ENCODE measurements at regions not wholly inside any gene's neighbourhood (a gene's known extent, or its start where the extent isn't known, plus 50 kb on each side); places are given as distances from the start of the nearest gene placed in this dataset.

GRCh38 chr13:89903115-89903514 is 1444.4 kb upstream of the MIR17HG start:
- no peaks in the 10 kb centered on the region for H3K79me2 ChIP-seq (ENCODE audit: insufficient read depth, low read length)
- TF ChIP-seq ZNF274 (IDR thresholded peaks at IDR 0.05; ENCODE audit: low read depth, low read length) (no peak), EZH2phosphoT487 (IDR thresholded peaks at IDR 0.05; ENCODE audit: borderline replicate concordance) (no peak), TCF7L2 (IDR thresholded peaks at IDR 0.05; ENCODE audit: borderline replicate concordance, extremely low read depth, insufficient read depth, insufficient read length) (no peak), ZFX (IDR thresholded peaks at IDR 0.05) (no peak)
- TF ChIP-seq, protein P1, sequence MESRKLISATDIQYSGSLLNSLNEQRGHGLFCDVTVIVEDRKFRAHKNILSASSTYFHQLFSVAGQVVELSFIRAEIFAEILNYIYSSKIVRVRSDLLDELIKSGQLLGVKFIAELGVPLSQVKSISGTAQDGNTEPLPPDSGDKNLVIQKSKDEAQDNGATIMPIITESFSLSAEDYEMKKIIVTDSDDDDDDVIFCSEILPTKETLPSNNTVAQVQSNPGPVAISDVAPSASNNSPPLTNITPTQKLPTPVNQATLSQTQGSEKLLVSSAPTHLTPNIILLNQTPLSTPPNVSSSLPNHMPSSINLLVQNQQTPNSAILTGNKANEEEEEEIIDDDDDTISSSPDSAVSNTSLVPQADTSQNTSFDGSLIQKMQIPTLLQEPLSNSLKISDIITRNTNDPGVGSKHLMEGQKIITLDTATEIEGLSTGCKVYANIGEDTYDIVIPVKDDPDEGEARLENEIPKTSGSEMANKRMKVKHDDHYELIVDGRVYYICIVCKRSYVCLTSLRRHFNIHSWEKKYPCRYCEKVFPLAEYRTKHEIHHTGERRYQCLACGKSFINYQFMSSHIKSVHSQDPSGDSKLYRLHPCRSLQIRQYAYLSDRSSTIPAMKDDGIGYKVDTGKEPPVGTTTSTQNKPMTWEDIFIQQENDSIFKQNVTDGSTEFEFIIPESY (IDR thresholded peaks at IDR 0.05; ENCODE audit: extremely low read depth, insufficient replicate concordance, low read length): no peak
- H3K9me3 ChIP-seq (ENCODE audit: control insufficient read depth in 1 of 2, insufficient read depth in 1 of 2, low read depth in 1 of 2, low read length in 2 of 2): no peaks in the 10 kb centered on the region; a peak in 1 of 4 replicates
- POLR2A ChIA-PET: no interaction called here
- CTCF ChIA-PET: no interaction called here
- DNase-seq (ENCODE audit: low read depth, low spot score): no peak
- no peaks in the 10 kb centered on the region for H4K20me1 ChIP-seq (ENCODE audit: insufficient read depth)
- no TSS peak for BruUV-seq (replicated peaks)
- ATAC-seq: no peak
- no peaks in the 10 kb centered on the region for H3K4me1 ChIP-seq (ENCODE audit: control insufficient read depth in 1 of 2, insufficient read depth in 2 of 2, low read length in 2 of 2)
- no peaks in the 10 kb centered on the region for H3K27me3 ChIP-seq (ENCODE audit: insufficient read depth, low read length)
- intact Hi-C loops (cut with micrococcal nuclease): no loop called here
- H3K36me3 ChIP-seq (ENCODE audit: control insufficient read depth in 1 of 2, insufficient read depth in 2 of 2, low read length in 2 of 2): no peaks in the 10 kb centered on the region
- H2AFZ ChIP-seq (ENCODE audit: low read depth, low read length, poor library complexity, severe bottlenecking): no peak overlapping the region
- H3K4me2 ChIP-seq (ENCODE audit: low read length): no peak overlapping the region
- no peak overlapping the region for H3K27ac ChIP-seq (ENCODE audit: low read depth, low read length)
- H3K9me2 ChIP-seq (ENCODE audit: insufficient read depth): no peaks in the 10 kb centered on the region
- no peak overlapping the region for H3K9ac ChIP-seq (ENCODE audit: low read length)
- RAD21 ChIA-PET (ENCODE audit: low non-redundant PET in 1 of 2, low total read pairs in 2 of 2, uncharacterized antibody in 2 of 2, unreplicated experiment in 2 of 2): no interaction called here
- no peak overlapping the region for H3K4me3 ChIP-seq (replicated peaks in 1 of 2; ENCODE audit: low read depth in 1 of 2, low read length in 2 of 2)

GRCh38 chr13:89910166-89910565 is 1437.3 kb upstream of the MIR17HG start:
- CTCF ChIA-PET: no interaction called here
- no peak for ATAC-seq
- DNase-seq (ENCODE audit: low read depth, low spot score): no peak

More at GRCh38 chr13:89910166-89910565, 1437.3 kb upstream of the MIR17HG start:
- no TSS peak for BruUV-seq (replicated peaks)
- Histone ChIP-seq H3K9me3 (ENCODE audit: control insufficient read depth in 1 of 2, insufficient read depth in 1 of 2, low read depth in 1 of 2, low read length in 2 of 2) (no peaks in the 10 kb centered on the region), H3K27me3 (ENCODE audit: insufficient read depth, low read length) (no peaks in the 10 kb centered on the region), H3K4me2 (ENCODE audit: low read length) (no peak overlapping the region), H3K9me2 (ENCODE audit: insufficient read depth) (no peaks in the 10 kb centered on the region), H3K36me3 (ENCODE audit: control insufficient read depth in 1 of 2, insufficient read depth in 2 of 2, low read length in 2 of 2) (no peaks in the 10 kb centered on the region), H3K4me1 (ENCODE audit: control insufficient read depth in 1 of 2, insufficient read depth in 2 of 2, low read length in 2 of 2) (no peaks in the 10 kb centered on the region), H3K9ac (ENCODE audit: low read length) (no peak overlapping the region), H3K27ac (ENCODE audit: low read depth, low read length) (no peak overlapping the region), H2AFZ (ENCODE audit: low read depth, low read length, poor library complexity, severe bottlenecking) (no peak overlapping the region), H4K20me1 (ENCODE audit: insufficient read depth) (no peaks in the 10 kb centered on the region), H3K79me2 (ENCODE audit: insufficient read depth, low read length) (no peaks in the 10 kb centered on the region), H3K4me3 (replicated peaks in 1 of 2; ENCODE audit: low read depth in 1 of 2, low read length in 2 of 2) (no peak overlapping the region)
- TF ChIP-seq SP1 (IDR thresholded peaks at IDR 0.05; ENCODE audit: low read depth) (no peak), POLR2A (IDR thresholded peaks at IDR 0.05; ENCODE audit: borderline replicate concordance, extremely low read depth, insufficient read depth, insufficient read length) (no peak), CEBPB (IDR thresholded peaks at IDR 0.05; ENCODE audit: low read depth) (no peak), TCF7L2 (IDR thresholded peaks at IDR 0.05; ENCODE audit: borderline replicate concordance, extremely low read depth, insufficient read depth, insufficient read length) (no peak), RAD21 (IDR thresholded peaks at IDR 0.05; ENCODE audit: low read depth) (no peak), ZNF274 (IDR thresholded peaks at IDR 0.05; ENCODE audit: low read depth, low read length) (no peak), POLR2AphosphoS5 (IDR thresholded peaks at IDR 0.05; ENCODE audit: low read depth, low read length) (no peak)
- POLR2A ChIA-PET: no interaction called here
- intact Hi-C loops (cut with micrococcal nuclease): no loop called here
- RAD21 ChIA-PET (ENCODE audit: low non-redundant PET in 1 of 2, low total read pairs in 2 of 2, uncharacterized antibody in 2 of 2, unreplicated experiment in 2 of 2): no interaction called here

All from HCT116 (cell line).